ENCODE measurements at regions not wholly inside any gene's neighbourhood (a gene's known extent, or its start where the extent isn't known, plus 50 kb on each side); places are given as distances from the start of the nearest gene placed in this dataset.
A peak's percentile ranks its signal among the peaks of the same experiment; 100 is the strongest.

GRCh38 chr6:45822873-45823272, 192.8 kb downstream of the CLIC5 start:
- H3K27me3 ChIP-seq (ENCODE audit: insufficient read depth, low read length, poor library complexity), result no peaks in the 10 kb centered on the region
- no peaks in the 10 kb centered on the region for H4K20me1 ChIP-seq (ENCODE audit: insufficient read depth, low read length)
- no peaks in the 10 kb centered on the region for H3K9me3 ChIP-seq (ENCODE audit: insufficient read depth, low read length, severe bottlenecking)
- ATAC-seq (ENCODE audit: insufficient read depth, low read depth), result no peak
- H3K4me2 ChIP-seq (ENCODE audit: insufficient read depth, low read length), result no peak overlapping the region
- no peak for TF ChIP-seq EZH2 (IDR thresholded peaks at IDR 0.05; ENCODE audit: borderline replicate concordance, low read depth, low read length, severe bottlenecking)
- no peak for TF ChIP-seq CTCF (IDR thresholded peaks at IDR 0.05; ENCODE audit: borderline replicate concordance, extremely low read depth, low read length, poor library complexity, severe bottlenecking)
- DNase-seq, result no peak
- no peaks in the 10 kb centered on the region for H3K4me1 ChIP-seq (ENCODE audit: insufficient read depth, low read length)
- H3K36me3 ChIP-seq (ENCODE audit: insufficient read depth, low read length), result no peaks in the 10 kb centered on the region
- H2AFZ ChIP-seq (ENCODE audit: low read depth, low read length), result no peak overlapping the region
- H3K79me2 ChIP-seq (ENCODE audit: insufficient read depth, low read length), result no peaks in the 10 kb centered on the region
- H3K27ac ChIP-seq (ENCODE audit: low read length), result no peak overlapping the region
- no peak overlapping the region for H3K4me3 ChIP-seq (ENCODE audit: low read depth in 1 of 2, low read length in 2 of 2)
- H3K9ac ChIP-seq (ENCODE audit: low read depth, low read length), result no peak overlapping the region

GRCh38 chr6:45822246-45822812, 193.3 kb downstream of the CLIC5 start:
- Histone ChIP-seq H3K4me3 (ENCODE audit: low read depth in 1 of 2, low read length in 2 of 2) (no peak overlapping the region), H3K4me1 (ENCODE audit: insufficient read depth, low read length) (no peaks in the 10 kb centered on the region), H2AFZ (ENCODE audit: low read depth, low read length) (no peak overlapping the region), H3K36me3 (ENCODE audit: insufficient read depth, low read length) (no peaks in the 10 kb centered on the region), H3K79me2 (ENCODE audit: insufficient read depth, low read length) (no peaks in the 10 kb centered on the region), H3K27ac (ENCODE audit: low read length) (no peak overlapping the region), H4K20me1 (ENCODE audit: insufficient read depth, low read length) (no peaks in the 10 kb centered on the region), H3K9me3 (ENCODE audit: insufficient read depth, low read length, severe bottlenecking) (no peaks in the 10 kb centered on the region), H3K9ac (ENCODE audit: low read depth, low read length) (no peak overlapping the region), H3K4me2 (ENCODE audit: insufficient read depth, low read length) (no peak overlapping the region), H3K27me3 (ENCODE audit: insufficient read depth, low read length, poor library complexity) (no peaks in the 10 kb centered on the region)
- TF ChIP-seq EZH2 (IDR thresholded peaks at IDR 0.05; ENCODE audit: borderline replicate concordance, low read depth, low read length, severe bottlenecking) (no peak), CTCF (IDR thresholded peaks at IDR 0.05; ENCODE audit: borderline replicate concordance, extremely low read depth, low read length, poor library complexity, severe bottlenecking) (no peak)
- ATAC-seq (ENCODE audit: insufficient read depth, low read depth) (0 out of 3 replicates have a peak, but pooled peaks have one; percentile 7), DNase-seq (no peak)

- no peak for TF ChIP-seq EZH2 (IDR thresholded peaks at IDR 0.05; ENCODE audit: borderline replicate concordance, low read depth, low read length, severe bottlenecking)
- no peak for TF ChIP-seq CTCF (IDR thresholded peaks at IDR 0.05; ENCODE audit: borderline replicate concordance, extremely low read depth, low read length, poor library complexity, severe bottlenecking)
- DNase-seq (no peak), ATAC-seq (ENCODE audit: insufficient read depth, low read depth) (no peak)
- Histone ChIP-seq H3K27ac (ENCODE audit: low read length) (no peak overlapping the region), H3K4me2 (ENCODE audit: insufficient read depth, low read length) (no peak overlapping the region), H3K27me3 (ENCODE audit: insufficient read depth, low read length, poor library complexity) (no peaks in the 10 kb centered on the region), H4K20me1 (ENCODE audit: insufficient read depth, low read length) (no peaks in the 10 kb centered on the region), H2AFZ (ENCODE audit: low read depth, low read length) (no peak overlapping the region), H3K9me3 (ENCODE audit: insufficient read depth, low read length, severe bottlenecking) (no peaks in the 10 kb centered on the region), H3K36me3 (ENCODE audit: insufficient read depth, low read length) (no peaks in the 10 kb centered on the region), H3K79me2 (ENCODE audit: insufficient read depth, low read length) (no peaks in the 10 kb centered on the region), H3K4me1 (ENCODE audit: insufficient read depth, low read length) (no peaks in the 10 kb centered on the region), H3K4me3 (ENCODE audit: low read depth in 1 of 2, low read length in 2 of 2) (no peak overlapping the region), H3K9ac (ENCODE audit: low read depth, low read length) (no peak overlapping the region)
Observed at GRCh38 chr6:45818655-45819054, 197.0 kb downstream of the CLIC5 start.
